ENCODE measurements at regions not wholly inside any gene's neighbourhood (a gene's known extent, or its start where the extent isn't known, plus 50 kb on each side); places are given as distances from the start of the nearest gene placed in this dataset.

DNA sequence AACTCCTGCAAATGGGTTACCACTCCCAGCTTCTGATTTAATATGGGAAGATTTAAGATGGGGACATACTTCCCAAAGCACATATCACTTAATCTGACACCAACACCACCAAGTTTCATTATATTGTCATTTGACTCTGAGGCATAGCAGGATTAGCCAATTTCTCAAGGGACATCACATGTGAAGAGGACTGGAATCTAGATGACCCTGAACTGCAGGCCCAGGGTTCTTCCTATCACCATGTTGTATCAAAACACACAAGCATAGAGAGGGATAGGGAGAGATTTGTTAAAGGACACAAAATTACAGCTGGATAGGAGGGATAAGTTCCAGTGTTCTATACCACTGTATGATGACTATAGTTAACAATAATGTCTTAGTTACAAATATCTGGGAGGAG, 168.3 kb upstream of the PPP2R2B start:
- RAD21 ChIA-PET (ENCODE audit: low non-redundant PET in 1 of 2, low total read pairs in 2 of 2, uncharacterized antibody in 2 of 2, unreplicated experiment in 2 of 2), result no interaction called here
- Histone ChIP-seq H3K79me2 (ENCODE audit: insufficient read depth, low read length) (no peaks in the 10 kb centered on the region), H4K20me1 (ENCODE audit: insufficient read depth) (no peaks in the 10 kb centered on the region), H3K4me2 (ENCODE audit: low read length) (no peak overlapping the region), H3K4me3 (replicated peaks in 1 of 2; ENCODE audit: low read depth in 1 of 2, low read length in 2 of 2) (no peak overlapping the region), H3K27me3 (ENCODE audit: insufficient read depth, low read length) (peaks cover 17% of the 10 kb centered on the region), H2AFZ (ENCODE audit: low read depth, low read length, poor library complexity, severe bottlenecking) (no peak overlapping the region), H3K36me3 (ENCODE audit: control insufficient read depth in 1 of 2, insufficient read depth in 2 of 2, low read length in 2 of 2) (no peaks in the 10 kb centered on the region), H3K9me3 (ENCODE audit: control insufficient read depth in 1 of 2, insufficient read depth in 1 of 2, low read depth in 1 of 2, low read length in 2 of 2) (no peaks in the 10 kb centered on the region), H3K9ac (ENCODE audit: low read length) (no peak overlapping the region), H3K9me2 (ENCODE audit: insufficient read depth) (no peaks in the 10 kb centered on the region), H3K27ac (ENCODE audit: low read depth, low read length) (no peak overlapping the region), H3K4me1 (ENCODE audit: control insufficient read depth in 1 of 2, insufficient read depth in 2 of 2, low read length in 2 of 2) (no peaks in the 10 kb centered on the region)
- TF ChIP-seq, protein P1, sequence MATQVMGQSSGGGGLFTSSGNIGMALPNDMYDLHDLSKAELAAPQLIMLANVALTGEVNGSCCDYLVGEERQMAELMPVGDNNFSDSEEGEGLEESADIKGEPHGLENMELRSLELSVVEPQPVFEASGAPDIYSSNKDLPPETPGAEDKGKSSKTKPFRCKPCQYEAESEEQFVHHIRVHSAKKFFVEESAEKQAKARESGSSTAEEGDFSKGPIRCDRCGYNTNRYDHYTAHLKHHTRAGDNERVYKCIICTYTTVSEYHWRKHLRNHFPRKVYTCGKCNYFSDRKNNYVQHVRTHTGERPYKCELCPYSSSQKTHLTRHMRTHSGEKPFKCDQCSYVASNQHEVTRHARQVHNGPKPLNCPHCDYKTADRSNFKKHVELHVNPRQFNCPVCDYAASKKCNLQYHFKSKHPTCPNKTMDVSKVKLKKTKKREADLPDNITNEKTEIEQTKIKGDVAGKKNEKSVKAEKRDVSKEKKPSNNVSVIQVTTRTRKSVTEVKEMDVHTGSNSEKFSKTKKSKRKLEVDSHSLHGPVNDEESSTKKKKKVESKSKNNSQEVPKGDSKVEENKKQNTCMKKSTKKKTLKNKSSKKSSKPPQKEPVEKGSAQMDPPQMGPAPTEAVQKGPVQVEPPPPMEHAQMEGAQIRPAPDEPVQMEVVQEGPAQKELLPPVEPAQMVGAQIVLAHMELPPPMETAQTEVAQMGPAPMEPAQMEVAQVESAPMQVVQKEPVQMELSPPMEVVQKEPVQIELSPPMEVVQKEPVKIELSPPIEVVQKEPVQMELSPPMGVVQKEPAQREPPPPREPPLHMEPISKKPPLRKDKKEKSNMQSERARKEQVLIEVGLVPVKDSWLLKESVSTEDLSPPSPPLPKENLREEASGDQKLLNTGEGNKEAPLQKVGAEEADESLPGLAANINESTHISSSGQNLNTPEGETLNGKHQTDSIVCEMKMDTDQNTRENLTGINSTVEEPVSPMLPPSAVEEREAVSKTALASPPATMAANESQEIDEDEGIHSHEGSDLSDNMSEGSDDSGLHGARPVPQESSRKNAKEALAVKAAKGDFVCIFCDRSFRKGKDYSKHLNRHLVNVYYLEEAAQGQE (IDR thresholded peaks at IDR 0.05; ENCODE audit: low read depth), result no peak
- TF ChIP-seq SIN3A (IDR thresholded peaks at IDR 0.05; ENCODE audit: low read depth), result no peak
- TF ChIP-seq JUND (IDR thresholded peaks at IDR 0.05), result no peak
- TF ChIP-seq, protein P2, sequence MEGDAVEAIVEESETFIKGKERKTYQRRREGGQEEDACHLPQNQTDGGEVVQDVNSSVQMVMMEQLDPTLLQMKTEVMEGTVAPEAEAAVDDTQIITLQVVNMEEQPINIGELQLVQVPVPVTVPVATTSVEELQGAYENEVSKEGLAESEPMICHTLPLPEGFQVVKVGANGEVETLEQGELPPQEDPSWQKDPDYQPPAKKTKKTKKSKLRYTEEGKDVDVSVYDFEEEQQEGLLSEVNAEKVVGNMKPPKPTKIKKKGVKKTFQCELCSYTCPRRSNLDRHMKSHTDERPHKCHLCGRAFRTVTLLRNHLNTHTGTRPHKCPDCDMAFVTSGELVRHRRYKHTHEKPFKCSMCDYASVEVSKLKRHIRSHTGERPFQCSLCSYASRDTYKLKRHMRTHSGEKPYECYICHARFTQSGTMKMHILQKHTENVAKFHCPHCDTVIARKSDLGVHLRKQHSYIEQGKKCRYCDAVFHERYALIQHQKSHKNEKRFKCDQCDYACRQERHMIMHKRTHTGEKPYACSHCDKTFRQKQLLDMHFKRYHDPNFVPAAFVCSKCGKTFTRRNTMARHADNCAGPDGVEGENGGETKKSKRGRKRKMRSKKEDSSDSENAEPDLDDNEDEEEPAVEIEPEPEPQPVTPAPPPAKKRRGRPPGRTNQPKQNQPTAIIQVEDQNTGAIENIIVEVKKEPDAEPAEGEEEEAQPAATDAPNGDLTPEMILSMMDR (IDR thresholded peaks at IDR 0.05 in 2 of 3, conservative IDR thresholded peaks at IDR 0.05 in 1 of 3; ENCODE audit: borderline replicate concordance in 1 of 3, insufficient read depth in 1 of 3, low read depth in 2 of 3, low read length in 2 of 3), result no peak
- TF ChIP-seq, protein P3, sequence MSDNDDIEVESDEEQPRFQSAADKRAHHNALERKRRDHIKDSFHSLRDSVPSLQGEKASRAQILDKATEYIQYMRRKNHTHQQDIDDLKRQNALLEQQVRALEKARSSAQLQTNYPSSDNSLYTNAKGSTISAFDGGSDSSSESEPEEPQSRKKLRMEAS (IDR thresholded peaks at IDR 0.05), result no peak
- TF ChIP-seq, protein P4, sequence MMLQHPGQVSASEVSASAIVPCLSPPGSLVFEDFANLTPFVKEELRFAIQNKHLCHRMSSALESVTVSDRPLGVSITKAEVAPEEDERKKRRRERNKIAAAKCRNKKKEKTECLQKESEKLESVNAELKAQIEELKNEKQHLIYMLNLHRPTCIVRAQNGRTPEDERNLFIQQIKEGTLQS (IDR thresholded peaks at IDR 0.05), result no peak
- no peak for TF ChIP-seq SRF (IDR thresholded peaks at IDR 0.05; ENCODE audit: low read depth)
- TF ChIP-seq CEBPB (IDR thresholded peaks at IDR 0.05; ENCODE audit: low read depth), result no peak
- no peak for TF ChIP-seq CBX3 (IDR thresholded peaks at IDR 0.05; ENCODE audit: low read depth)
- TF ChIP-seq, protein P5, sequence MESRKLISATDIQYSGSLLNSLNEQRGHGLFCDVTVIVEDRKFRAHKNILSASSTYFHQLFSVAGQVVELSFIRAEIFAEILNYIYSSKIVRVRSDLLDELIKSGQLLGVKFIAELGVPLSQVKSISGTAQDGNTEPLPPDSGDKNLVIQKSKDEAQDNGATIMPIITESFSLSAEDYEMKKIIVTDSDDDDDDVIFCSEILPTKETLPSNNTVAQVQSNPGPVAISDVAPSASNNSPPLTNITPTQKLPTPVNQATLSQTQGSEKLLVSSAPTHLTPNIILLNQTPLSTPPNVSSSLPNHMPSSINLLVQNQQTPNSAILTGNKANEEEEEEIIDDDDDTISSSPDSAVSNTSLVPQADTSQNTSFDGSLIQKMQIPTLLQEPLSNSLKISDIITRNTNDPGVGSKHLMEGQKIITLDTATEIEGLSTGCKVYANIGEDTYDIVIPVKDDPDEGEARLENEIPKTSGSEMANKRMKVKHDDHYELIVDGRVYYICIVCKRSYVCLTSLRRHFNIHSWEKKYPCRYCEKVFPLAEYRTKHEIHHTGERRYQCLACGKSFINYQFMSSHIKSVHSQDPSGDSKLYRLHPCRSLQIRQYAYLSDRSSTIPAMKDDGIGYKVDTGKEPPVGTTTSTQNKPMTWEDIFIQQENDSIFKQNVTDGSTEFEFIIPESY (IDR thresholded peaks at IDR 0.05; ENCODE audit: extremely low read depth, insufficient replicate concordance, low read length), result no peak
- no peak for TF ChIP-seq RAD21 (IDR thresholded peaks at IDR 0.05; ENCODE audit: low read depth)
- TF ChIP-seq ZFX (IDR thresholded peaks at IDR 0.05), result no peak
- no peak for TF ChIP-seq EZH2phosphoT487 (IDR thresholded peaks at IDR 0.05; ENCODE audit: borderline replicate concordance)
- no peak for TF ChIP-seq SP1 (IDR thresholded peaks at IDR 0.05; ENCODE audit: low read depth)
- no peak for TF ChIP-seq EGR1 (IDR thresholded peaks at IDR 0.05; ENCODE audit: low read depth)
- POLR2A ChIA-PET, result no interaction called here
- CTCF ChIA-PET, result no interaction called here
- BruUV-seq (replicated peaks), result no TSS peak
- intact Hi-C loops (cut with micrococcal nuclease), result no loop called here
- no peak for ATAC-seq
- DNase-seq (ENCODE audit: low read depth, low spot score), result no peak
